ENCODE measurements at regions not wholly inside any gene's neighbourhood (a gene's known extent, or its start where the extent isn't known, plus 50 kb on each side); places are given as distances from the start of the nearest gene placed in this dataset.

GRCh38 chr7:116340943-116341907, 130.9 kb downstream of the TES start:
- peak overlapping the region in 1 of 4 donors; percentile 65 for H3K27ac ChIP-seq
- no peaks in the 10 kb centered on the region for H3K27me3 ChIP-seq
- no peaks in the 10 kb centered on the region for H3K36me3 ChIP-seq
- no peak overlapping the region for H3K4me3 ChIP-seq
- WGBS, 2 donors (ENCODE audit: low coverage in 1 of 2), result 83 to 86% methylated on average over 8 to 9 of the region's 9 CpGs
- peaks cover 4 to 36% (median 10%) of the 10 kb centered on the region in 3 donors for H3K4me1 ChIP-seq
- TF ChIP-seq CTCF (IDR thresholded peaks at IDR 0.05) (peak in 1 of 4 experiments; percentile 35), POLR2AphosphoS5 (IDR thresholded peaks at IDR 0.05) (no peak)
- no peaks in the 10 kb centered on the region for H3K9me3 ChIP-seq
- no peak for ATAC-seq

GRCh38 chr7:116342125-116342524, 131.8 kb downstream of the TES start:
- no peak for ATAC-seq
- no peaks in the 10 kb centered on the region for H3K27me3 ChIP-seq
- H3K27ac ChIP-seq, result no peak overlapping the region
- no peaks in the 10 kb centered on the region for H3K9me3 ChIP-seq
- H3K4me1 ChIP-seq, result peaks cover 4 to 36% (median 10%) of the 10 kb centered on the region in 3 donors
- no peak overlapping the region for H3K4me3 ChIP-seq
- no peak for TF ChIP-seq POLR2A (IDR thresholded peaks at IDR 0.05)
- no peak for TF ChIP-seq POLR2AphosphoS5 (IDR thresholded peaks at IDR 0.05)
- no peaks in the 10 kb centered on the region for H3K36me3 ChIP-seq

- no peak for ATAC-seq
- H3K9me3 ChIP-seq, result no peaks in the 10 kb centered on the region
- no peak overlapping the region for H3K4me3 ChIP-seq
- peaks cover 0 to under 1% (median 0%) of the 10 kb centered on the region in 3 donors for H3K4me1 ChIP-seq
- no peaks in the 10 kb centered on the region for H3K27me3 ChIP-seq
- WGBS, 2 donors (ENCODE audit: low coverage in 1 of 2), result 79 to 82% methylated on average over 3 of the region's 3 CpGs
- H3K27ac ChIP-seq, result no peak overlapping the region
- TF ChIP-seq EP300 (IDR thresholded peaks at IDR 0.05) (no peak), POLR2AphosphoS5 (IDR thresholded peaks at IDR 0.05) (no peak), POLR2A (IDR thresholded peaks at IDR 0.05) (no peak), CTCF (IDR thresholded peaks at IDR 0.05) (no peak)
- H3K36me3 ChIP-seq, result no peaks in the 10 kb centered on the region
Observed at GRCh38 chr7:116347151-116347832, 137.0 kb downstream of the TES start.

GRCh38 chr7:116348346-116348745, 138.0 kb downstream of the TES start:
- no peak for ATAC-seq
- TF ChIP-seq POLR2A (IDR thresholded peaks at IDR 0.05) (no peak), CTCF (IDR thresholded peaks at IDR 0.05) (no peak), EP300 (IDR thresholded peaks at IDR 0.05) (no peak), POLR2AphosphoS5 (IDR thresholded peaks at IDR 0.05) (no peak)
- Histone ChIP-seq H3K4me3 (no peak overlapping the region), H3K4me1 (peaks cover 0 to 9% (median under 1%) of the 10 kb centered on the region in 3 donors), H3K27me3 (no peaks in the 10 kb centered on the region), H3K36me3 (no peaks in the 10 kb centered on the region), H3K9me3 (no peaks in the 10 kb centered on the region), H3K27ac (no peak overlapping the region)
- 78 to 81% methylated on average over 3 of the region's 3 CpGs for WGBS, 2 donors (ENCODE audit: low coverage in 1 of 2)

- WGBS, 2 donors (ENCODE audit: low coverage in 1 of 2), result 85 to 92% methylated on average over 2 to 4 of the region's 6 CpGs
- Histone ChIP-seq H3K4me3 (no peak overlapping the region), H3K36me3 (no peaks in the 10 kb centered on the region), H3K4me1 (peaks cover 22 to 45% (median 31%) of the 10 kb centered on the region in 3 donors), H3K9me3 (no peaks in the 10 kb centered on the region), H3K27me3 (no peaks in the 10 kb centered on the region), H3K27ac (peak overlapping the region in 2 of 4 donors; percentile 81 to 85)
- no peak for ATAC-seq
- TF ChIP-seq CTCF (IDR thresholded peaks at IDR 0.05), result no peak
- no peak for TF ChIP-seq POLR2AphosphoS5 (IDR thresholded peaks at IDR 0.05)
- TF ChIP-seq EP300 (IDR thresholded peaks at IDR 0.05), result no peak
- TF ChIP-seq POLR2A (IDR thresholded peaks at IDR 0.05), result no peak
Observed at GRCh38 chr7:116351966-116352365, 141.6 kb downstream of the TES start.
